Choroid plexus epithelial cell (primary cell): ENCODE measurements at regions not wholly inside any gene's neighbourhood (a gene's known extent, or its start where the extent isn't known, plus 50 kb on each side); places are given as distances from the start of the nearest gene placed in this dataset.

Source experiments
- DNase-seq: peaks from one replicate; pipeline ENCODE4 v3.0.0-alpha.2; 2010; ENCODE audit warnings: low read depth
- H3K4me3 ChIP-seq: 2 replicates; pipeline ENCODE4 v1.5.1; 2011; ENCODE audit warnings: low read depth, mild to moderate bottlenecking, control low read depth, low read length, moderate library complexity
- CTCF ChIP-seq: conservative IDR thresholded peaks from 2 replicates; pipeline ENCODE4 v1.5.1; 2011; ENCODE audit warnings: low read depth, mild to moderate bottlenecking, control low read depth, inconsistent platforms, low read length, moderate library complexity

- no peak for TF ChIP-seq CTCF
- DNase-seq = no peak
Measured at GRCh38 chr12:60152756-60153155, 556.9 kb downstream of the SLC16A7 start.

GRCh38 chr12:60159761-60160160 lies 563.9 kb downstream of the SLC16A7 start:
- no peak for DNase-seq
- no peak for TF ChIP-seq CTCF
- no peak overlapping the region for H3K4me3 ChIP-seq

More at GRCh38 chr12:60152756-60153155, 556.9 kb downstream of the SLC16A7 start:
- no peak overlapping the region for H3K4me3 ChIP-seq

- no peak for TF ChIP-seq CTCF
- H3K4me3 ChIP-seq = no peak overlapping the region
- no peak for DNase-seq
Measured at GRCh38 chr12:60162988-60163720, 567.3 kb downstream of the SLC16A7 start.

GRCh38 chr12:60165781-60166180 lies 570.0 kb downstream of the SLC16A7 start:
- no peak for DNase-seq
- TF ChIP-seq CTCF = no peak

GRCh38 chr12:60168441-60168840 lies 572.6 kb downstream of the SLC16A7 start:
- TF ChIP-seq CTCF = no peak
- H3K4me3 ChIP-seq = no peak overlapping the region
- DNase-seq = no peak

More at GRCh38 chr12:60165781-60166180, 570.0 kb downstream of the SLC16A7 start:
- H3K4me3 ChIP-seq = no peak overlapping the region

GRCh38 chr12:60169904-60170303 lies 574.1 kb downstream of the SLC16A7 start:
- TF ChIP-seq CTCF = no peak
- peak; percentile 52 for DNase-seq
- H3K4me3 ChIP-seq = no peak overlapping the region
